ENCODE measurements at regions not wholly inside any gene's neighbourhood (a gene's known extent, or its start where the extent isn't known, plus 50 kb on each side); places are given as distances from the start of the nearest gene placed in this dataset.

GRCh38 chr15:62607643-62608042, 434.9 kb upstream of the TPM1 start:
- no peak for DNase-seq (ENCODE audit: low read depth in 2 of 2)

- DNase-seq (ENCODE audit: low read depth in 2 of 2) = no peak
Measured at GRCh38 chr15:62608369-62608768, 434.2 kb upstream of the TPM1 start.

GRCh38 chr15:62610265-62610869, 432.2 kb upstream of the TPM1 start:
- DNase-seq (ENCODE audit: low read depth in 2 of 2) = no peak

- no peak for DNase-seq (ENCODE audit: low read depth in 2 of 2)
Measured at GRCh38 chr15:62611002-62611401, 431.5 kb upstream of the TPM1 start.

GRCh38 chr15:62612183-62612733, 430.3 kb upstream of the TPM1 start:
- DNase-seq (ENCODE audit: low read depth in 2 of 2) = no peak

GRCh38 chr15:62612771-62613170, 429.8 kb upstream of the TPM1 start:
- no peak for DNase-seq (ENCODE audit: low read depth in 2 of 2)

DNA sequence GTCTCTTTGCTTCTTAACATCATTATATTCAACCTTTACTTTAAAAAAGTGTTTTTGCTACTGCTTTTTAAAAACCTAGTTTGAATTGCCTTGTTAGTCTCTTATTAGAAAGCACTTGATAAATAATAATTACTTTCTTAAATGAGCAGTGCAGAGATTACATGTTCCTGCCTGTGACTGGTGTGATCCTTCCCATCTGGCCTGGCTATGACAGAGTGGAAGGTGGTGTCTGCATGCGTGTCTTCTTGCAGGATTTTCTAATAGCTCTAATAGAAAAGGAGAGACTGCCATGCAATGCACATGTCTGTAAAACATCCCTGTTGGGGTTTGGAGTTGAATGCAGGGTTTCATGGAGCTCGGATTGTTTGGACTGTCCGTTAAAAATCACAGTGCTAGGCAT, 425.8 kb upstream of the TPM1 start:
- no peak for DNase-seq (ENCODE audit: low read depth in 2 of 2)

- DNase-seq (ENCODE audit: low read depth in 2 of 2) = no peak
Measured at GRCh38 chr15:62617741-62618140, 424.8 kb upstream of the TPM1 start.

DNA sequence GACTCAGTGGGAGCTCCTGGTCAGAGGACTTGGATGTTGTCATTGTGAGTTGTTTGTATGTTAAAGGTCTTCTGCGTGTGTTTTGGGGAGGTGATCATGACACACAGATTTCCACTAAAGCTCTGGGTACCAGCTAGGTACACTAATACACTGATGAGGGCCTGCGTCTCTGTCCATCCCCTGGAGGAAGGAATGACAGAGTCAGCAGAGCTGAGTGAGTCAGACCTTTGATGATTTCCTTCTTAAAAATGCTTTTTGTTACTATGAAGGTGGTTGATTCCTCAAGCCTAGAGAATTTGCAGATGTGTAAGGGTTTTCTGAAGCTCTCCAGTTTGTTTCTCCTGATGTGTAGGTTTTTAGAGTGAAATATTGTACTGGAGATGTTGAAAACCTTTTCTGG, 424.1 kb upstream of the TPM1 start:
- DNase-seq (ENCODE audit: low read depth in 2 of 2) = no peak

GRCh38 chr15:62618846-62619504, 423.6 kb upstream of the TPM1 start:
- no peak for DNase-seq (ENCODE audit: low read depth in 2 of 2)

DNA sequence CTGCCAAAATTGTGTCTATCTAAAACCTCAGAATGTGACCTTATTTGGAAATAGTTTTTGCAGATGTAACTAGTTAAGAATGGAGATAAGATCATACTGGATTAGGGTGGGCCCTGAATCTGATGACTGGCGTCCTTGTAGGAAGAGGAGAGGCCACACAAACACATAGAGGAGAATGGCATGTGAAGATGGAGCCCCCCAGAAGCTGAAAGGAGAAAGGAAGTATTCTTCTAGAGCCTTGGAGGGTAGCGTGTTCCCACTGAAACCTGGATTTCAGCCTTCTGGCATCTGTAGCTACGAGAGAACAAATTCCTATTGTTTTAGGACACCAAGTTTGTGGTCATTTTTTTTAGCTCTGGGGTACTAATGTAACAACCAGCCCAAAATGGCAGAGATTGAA, 423.0 kb upstream of the TPM1 start:
- no peak for DNase-seq (ENCODE audit: low read depth in 2 of 2)

- DNase-seq (ENCODE audit: low read depth in 2 of 2) = no peak
Measured at GRCh38 chr15:62622775-62623174, 419.8 kb upstream of the TPM1 start.

- no peak for DNase-seq (ENCODE audit: low read depth in 2 of 2)
Measured at GRCh38 chr15:62624547-62625378, 417.8 kb upstream of the TPM1 start.

- DNase-seq (ENCODE audit: low read depth in 2 of 2) = no peak
Measured at GRCh38 chr15:62625429-62626033, 417.0 kb upstream of the TPM1 start.

GRCh38 chr15:62626903-62627302, 415.6 kb upstream of the TPM1 start:
- no peak for DNase-seq (ENCODE audit: low read depth in 2 of 2)

GRCh38 chr15:62631076-62631724, 411.3 kb upstream of the TPM1 start:
- no peak for DNase-seq (ENCODE audit: low read depth in 2 of 2)

DNA sequence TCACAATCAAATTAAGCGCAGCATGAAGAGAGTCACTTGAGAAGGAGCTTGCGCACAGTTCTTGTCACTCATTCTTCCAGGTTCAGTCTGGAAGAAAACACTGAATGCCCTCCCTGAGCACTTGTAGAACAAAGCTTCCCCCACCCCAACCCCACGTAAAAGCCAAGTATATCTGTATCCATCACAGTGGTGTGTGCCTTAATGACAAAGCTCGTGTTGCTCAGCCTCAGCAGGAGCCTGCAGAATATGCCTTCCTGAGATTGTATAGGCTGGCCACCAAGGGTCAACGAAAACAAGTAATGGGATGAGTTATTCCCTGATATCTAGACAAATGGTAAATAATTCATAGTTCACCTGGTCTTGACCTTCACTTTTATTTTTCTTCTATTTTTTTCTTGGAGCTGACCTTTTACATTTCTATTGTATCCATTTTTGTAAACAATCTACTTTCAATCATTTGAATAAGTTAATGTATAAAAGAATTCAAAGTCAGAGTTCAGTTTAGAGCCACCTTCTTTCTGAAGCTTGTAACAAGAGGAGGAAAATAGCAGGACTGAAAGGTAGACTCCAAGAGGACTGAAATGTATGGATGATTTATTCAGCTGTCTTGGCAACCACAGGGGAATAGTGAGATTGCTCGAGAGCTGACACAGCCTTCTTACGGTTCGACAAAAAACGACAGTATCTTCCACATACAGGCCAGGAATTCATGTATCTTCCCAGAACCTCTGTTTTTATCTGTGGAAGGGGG, 405.5 kb upstream of the TPM1 start:
- no peak for DNase-seq (ENCODE audit: low read depth in 2 of 2)

- no peak for DNase-seq (ENCODE audit: low read depth in 2 of 2)
Measured at GRCh38 chr15:62637574-62637897, 405.0 kb upstream of the TPM1 start.

DNA sequence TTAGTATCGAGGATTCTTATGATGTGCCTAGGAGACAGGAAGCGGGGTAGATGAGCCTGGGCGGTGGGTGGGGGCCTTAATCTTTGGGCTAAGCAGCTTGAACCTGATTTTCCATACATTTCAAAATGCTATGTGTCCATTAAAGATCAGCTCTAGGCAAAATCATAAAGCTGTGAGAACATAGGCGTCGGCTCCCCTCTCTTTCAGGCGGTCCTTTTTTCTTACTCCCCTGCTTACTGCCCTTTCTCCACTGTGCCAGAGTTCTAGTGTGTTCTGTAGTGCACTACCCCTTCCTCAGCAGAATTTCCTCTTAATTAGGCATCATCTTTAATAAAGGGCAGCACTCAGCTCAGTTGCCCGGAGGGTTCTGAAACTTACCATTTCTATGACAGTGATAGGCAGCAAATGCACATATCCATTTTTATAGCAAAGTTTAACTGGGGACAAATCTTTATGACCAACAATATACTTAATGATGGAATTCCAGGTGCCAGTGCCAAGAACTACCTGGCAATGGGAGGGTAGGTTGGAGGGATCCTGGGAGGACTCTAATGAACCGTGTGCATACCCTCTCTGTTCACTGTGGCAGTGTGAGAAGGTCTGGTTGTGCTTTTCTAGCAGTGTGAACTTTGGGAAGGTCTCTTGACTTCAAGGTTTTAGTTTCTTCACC, 404.5 kb upstream of the TPM1 start:
- DNase-seq (ENCODE audit: low read depth in 2 of 2) = no peak

DNA sequence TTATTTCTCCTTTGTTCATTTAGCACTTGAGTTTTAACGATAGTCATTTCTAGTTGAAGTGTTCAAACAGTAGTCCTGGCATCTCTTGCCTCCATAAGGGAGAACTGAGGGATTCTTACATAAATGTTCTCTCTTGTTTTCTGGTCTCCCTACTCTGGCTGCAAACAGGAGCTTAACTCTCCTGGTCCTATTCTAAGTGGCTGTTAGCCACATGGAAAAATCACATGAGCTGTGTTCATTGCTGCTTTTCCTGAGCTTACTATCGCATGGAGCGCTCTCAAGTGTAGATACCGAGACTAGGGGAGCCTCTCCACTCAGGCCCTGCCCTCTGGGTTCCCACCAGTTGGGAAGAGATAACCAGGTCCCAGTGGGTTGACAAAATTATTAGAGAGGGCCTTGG, 403.1 kb upstream of the TPM1 start:
- DNase-seq (ENCODE audit: low read depth in 2 of 2) = no peak

Measured in stimulated activated CD4-positive, alpha-beta T cell treated with anti-CD3 and anti-CD28 coated beads, Interleukin-1b, Interleukin-23, amount 100 ng/mL, for 1 hour (primary cell).